22Rv1 (cell line): ENCODE measurements at regions not wholly inside any gene's neighbourhood (a gene's known extent, or its start where the extent isn't known, plus 50 kb on each side); places are given as distances from the start of the nearest gene placed in this dataset.

Experiments
- CTCF ChIP-seq: fragments of 450-650 bp; IDR thresholded peaks from 2 replicates; pipeline ENCODE4 v1.5.1; 2017; ENCODE audit warnings: mild to moderate bottlenecking
- ZFX ChIP-seq: fragments of 450-650 bp; IDR thresholded peaks from 2 replicates; pipeline ENCODE4 v1.6.1; 2017; ENCODE audit warnings: antibody characterized with exemption, borderline replicate concordance

- no peak for TF ChIP-seq CTCF
- TF ChIP-seq ZFX: no peak
These were observed 148.5 kb upstream of the PJA1 start for GRCh38 chrX:69313617-69314290.
